ENCODE measurements at regions not wholly inside any gene's neighbourhood (a gene's known extent, or its start where the extent isn't known, plus 50 kb on each side); places are given as distances from the start of the nearest gene placed in this dataset.

- no peak for DNase-seq
Measured at GRCh38 chr2:120684289-120685065, 51.2 kb upstream of the GLI2 start.

DNA sequence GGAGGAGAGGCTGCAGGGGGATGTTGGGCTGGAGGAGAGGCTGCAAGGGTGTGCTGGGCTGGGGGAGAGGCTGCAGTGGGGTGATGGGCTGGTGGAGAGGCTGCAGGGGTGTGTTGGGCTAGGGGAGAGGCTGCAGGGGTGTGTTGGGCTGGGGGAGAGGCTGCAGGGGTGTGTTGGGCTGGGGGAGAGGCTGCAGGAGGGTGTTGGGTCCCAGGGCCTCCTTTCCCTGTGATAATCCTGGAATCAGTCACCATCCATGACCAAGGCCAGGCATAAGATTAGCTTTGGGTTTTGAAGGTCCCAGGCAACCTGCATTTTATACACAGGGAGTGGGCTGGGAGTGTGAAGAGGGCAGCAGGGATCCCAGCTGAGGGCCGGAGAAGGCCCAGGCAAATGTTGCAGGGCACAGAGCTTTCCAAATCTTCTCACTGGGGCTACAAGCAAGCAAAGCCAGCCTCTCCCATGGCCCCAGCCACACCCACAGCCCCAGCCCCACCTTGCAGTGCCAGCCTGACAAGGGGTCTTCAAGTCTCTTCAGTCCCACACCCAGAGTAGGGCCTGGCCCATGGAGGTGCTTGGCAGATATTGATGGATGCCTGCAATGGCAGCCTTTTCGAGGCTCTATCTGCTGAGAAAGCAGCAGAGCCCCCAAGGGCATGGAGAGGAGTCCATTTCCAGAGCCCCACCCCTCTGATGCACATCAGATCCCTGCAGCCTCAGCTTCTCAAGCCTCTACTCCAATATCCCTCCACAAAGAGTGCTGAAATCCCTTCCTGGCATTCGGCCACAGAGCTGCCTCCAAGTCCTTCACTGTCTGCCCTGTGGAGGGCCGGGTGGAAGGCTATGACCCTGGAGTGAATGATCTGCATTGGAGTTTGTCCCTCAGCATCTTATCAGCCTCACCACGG lies 50.3 kb upstream of the GLI2 start:
- no peak for DNase-seq
